ENCODE measurements at regions not wholly inside any gene's neighbourhood (a gene's known extent, or its start where the extent isn't known, plus 50 kb on each side); places are given as distances from the start of the nearest gene placed in this dataset.

- Histone ChIP-seq H2BK20ac (ENCODE audit: low read depth, low read length, poor library complexity, severe bottlenecking) (no peak overlapping the region), H2AK5ac (ENCODE audit: insufficient read length, low read length) (no peak overlapping the region), H3K79me1 (ENCODE audit: insufficient read depth, low read depth, low read length, poor library complexity, severe bottlenecking) (no peaks in the 10 kb centered on the region), H3K4ac (ENCODE audit: low read depth, low read length) (no peak overlapping the region), H3K9ac (ENCODE audit: extremely low read depth, insufficient read length, low read length) (no peak overlapping the region), H2BK15ac (ENCODE audit: low read depth, low read length) (no peak overlapping the region), H2BK5ac (ENCODE audit: insufficient read length, low read length) (no peak overlapping the region), H2BK120ac (ENCODE audit: low read depth, low read length, poor library complexity, severe bottlenecking) (no peak overlapping the region), H2BK12ac (ENCODE audit: insufficient read length, low read depth, low read length) (no peak overlapping the region), H3K79me2 (ENCODE audit: insufficient read depth, low read length) (no peaks in the 10 kb centered on the region), H3K18ac (ENCODE audit: insufficient read length, low read depth, low read length) (no peak overlapping the region), H3T11ph (ENCODE audit: low read length) (no peak overlapping the region), H3K23me2 (ENCODE audit: insufficient read length, low read depth, low read length, poor library complexity, severe bottlenecking) (no peaks in the 10 kb centered on the region), H2AFZ (ENCODE audit: low read length) (no peak overlapping the region), H3K4me2 (ENCODE audit: insufficient read depth, insufficient read length, low read length) (no peak overlapping the region), H4K91ac (ENCODE audit: insufficient read length, low read depth, low read length) (no peak overlapping the region), H3K14ac (ENCODE audit: insufficient read depth, low read length) (no peak overlapping the region), H3K27me3 (ENCODE audit: insufficient read depth, low read length) (no peaks in the 10 kb centered on the region), H3K27ac (ENCODE audit: insufficient read length, low read depth, low read length) (no peak overlapping the region), H3K9me3 (ENCODE audit: control insufficient read depth, low read depth, low read length) (no peaks in the 10 kb centered on the region), H4K8ac (replicated peaks; ENCODE audit: insufficient read length, low read depth, low read length) (no peak overlapping the region), H4K5ac (ENCODE audit: insufficient read length, low read depth, low read length) (no peak overlapping the region), H3K56ac (ENCODE audit: insufficient read length, low read depth, low read length) (no peak overlapping the region), H4K20me1 (ENCODE audit: control insufficient read depth, insufficient read depth, insufficient read length) (no peaks in the 10 kb centered on the region), H3K4me1 (ENCODE audit: insufficient read depth, low read length) (no peaks in the 10 kb centered on the region), H3K23ac (ENCODE audit: insufficient read length, low read depth, low read length) (no peak overlapping the region)
- no peak overlapping the region; a peak in 1 of 7 replicates for H3K27ac Mint-ChIP-seq
- no peaks in the 10 kb centered on the region; a peak in 1 of 5 replicates for H3K9me3 Mint-ChIP-seq
- peaks cover 9 to 33% of the 10 kb centered on the region in 2 experiments for H3K4me1 Mint-ChIP-seq
- DNase-seq: no peak
- no peak for TF ChIP-seq CTCF (conservative IDR thresholded peaks at IDR 0.05)
- H3K36me3 Mint-ChIP-seq (ENCODE audit: insufficient read depth in 1 of 3, low read depth in 3 of 3): no peaks in the 10 kb centered on the region
- H3K4me3 Mint-ChIP-seq: no peak overlapping the region
- peaks cover 3% of the 10 kb centered on the region; the same call in 1 of the 2 replicates for H3K27me3 Mint-ChIP-seq (ENCODE audit: low read depth)
- no CpG with 5 or more reads among the region's 8 CpGs for WGBS (ENCODE audit: extremely low coverage, insufficient read length, low lambda C conversion rate)
These were observed 210.1 kb upstream of the APCDD1 start for GRCh38 chr18:10244341-10244740.

Data from H9 (cell line).